Kidney tubule cell (primary cell): ENCODE measurements at regions not wholly inside any gene's neighbourhood (a gene's known extent, or its start where the extent isn't known, plus 50 kb on each side); places are given as distances from the start of the nearest gene placed in this dataset.
A peak's percentile ranks its signal among the peaks of the same experiment; 100 is the strongest.

ENCODE experiments used
- DNase-seq: peaks from one replicate; pipeline ENCODE4 v3.0.0-alpha.2; 2018; ENCODE audit warnings: low spot score

DNA sequence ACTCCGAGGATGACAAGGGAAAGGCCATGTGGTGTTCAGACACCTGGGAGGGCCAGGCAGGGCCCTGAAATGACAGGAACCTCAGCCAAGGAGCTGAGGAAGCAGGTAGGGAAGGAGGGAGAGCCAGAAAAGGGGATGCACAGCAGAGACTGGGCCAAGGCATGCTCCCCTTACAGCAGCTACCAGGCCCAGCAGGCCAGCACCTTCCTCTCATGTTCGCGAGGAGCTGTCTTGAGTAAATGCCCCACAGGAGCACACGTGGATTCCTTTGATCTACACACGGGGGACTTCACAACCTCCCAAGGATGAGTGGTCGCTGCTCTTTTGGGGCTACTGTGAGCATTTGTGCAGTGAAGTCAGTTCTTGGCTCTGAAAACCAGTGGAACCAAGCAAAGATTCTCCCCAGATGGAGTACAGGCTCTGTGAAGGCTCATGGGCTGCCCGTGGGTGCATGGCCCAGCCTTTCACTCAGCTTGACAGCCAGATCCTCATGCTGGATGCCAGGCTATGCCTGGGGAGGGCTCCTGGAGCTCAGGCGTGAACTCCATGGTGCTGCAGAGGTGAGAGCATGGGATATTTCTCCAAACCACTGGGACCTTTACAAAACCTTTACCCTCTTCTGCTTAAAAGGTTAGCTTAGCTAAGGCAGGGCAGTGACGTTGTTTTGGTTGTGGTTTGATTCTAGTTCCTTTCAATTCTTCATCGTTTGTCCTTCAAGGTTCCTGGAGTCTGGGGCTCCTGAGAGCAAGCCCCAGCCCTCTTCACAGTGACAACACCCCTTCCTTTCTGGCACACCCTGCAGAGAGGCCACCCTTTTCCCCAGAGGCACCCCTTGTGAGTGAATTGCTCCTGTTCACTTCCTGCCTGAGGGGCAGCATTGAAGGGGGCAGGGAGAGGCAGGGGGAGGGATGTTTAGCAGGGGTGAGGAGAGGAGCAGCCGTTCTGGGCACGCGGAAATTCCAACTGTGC lies 74.2 kb upstream of the ZPBP start:
- no peak for DNase-seq

- no peak for DNase-seq
Measured at GRCh38 chr7:50164559-50165170, 71.6 kb upstream of the ZPBP start.

DNA sequence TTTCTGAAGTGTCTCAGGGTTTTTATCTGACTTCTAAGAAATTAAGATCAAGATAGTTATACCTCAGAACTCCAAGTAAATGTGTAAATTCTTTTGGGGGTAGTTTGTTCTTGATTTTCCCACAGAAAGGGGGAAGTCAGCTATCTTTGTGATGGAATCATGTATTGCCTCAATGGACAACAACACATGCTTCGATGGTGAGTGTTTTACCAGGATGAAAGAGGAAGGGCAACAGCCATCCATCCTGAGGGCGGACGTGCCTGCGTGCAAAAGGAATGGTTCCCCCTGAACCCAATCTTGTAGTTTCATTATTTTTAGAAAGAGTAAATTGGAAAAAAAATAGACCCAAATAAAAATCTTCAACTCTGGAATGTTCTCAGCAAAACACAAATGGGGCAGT lies 67.2 kb upstream of the ZPBP start:
- DNase-seq = no peak

- no peak for DNase-seq
Measured at GRCh38 chr7:50159154-50159553, 66.1 kb upstream of the ZPBP start.

GRCh38 chr7:50156706-50157105 lies 63.7 kb upstream of the ZPBP start:
- DNase-seq = no peak

DNA sequence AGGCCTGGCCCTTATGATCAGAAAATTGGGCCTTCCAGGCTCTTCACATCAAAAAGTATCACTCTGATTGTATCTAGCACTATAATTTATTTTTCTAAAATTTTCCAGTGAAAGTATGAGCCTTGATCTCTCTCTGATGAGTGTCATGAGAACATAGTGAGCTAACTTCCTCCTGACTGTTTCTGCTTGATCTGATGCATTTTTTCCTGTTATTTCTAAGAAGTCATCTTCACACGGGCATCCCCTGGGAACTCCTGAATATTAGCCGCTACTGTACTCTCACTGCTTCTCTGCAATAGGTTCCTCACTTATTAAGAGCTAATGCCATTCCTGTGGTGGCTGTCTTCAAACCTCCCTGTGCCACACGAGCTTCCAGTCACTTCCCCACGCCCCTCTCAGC lies 63.1 kb upstream of the ZPBP start:
- no peak for DNase-seq

- DNase-seq = no peak
Measured at GRCh38 chr7:50155755-50156154, 62.7 kb upstream of the ZPBP start.

GRCh38 chr7:50153995-50154394 lies 60.9 kb upstream of the ZPBP start:
- no peak for DNase-seq

DNA sequence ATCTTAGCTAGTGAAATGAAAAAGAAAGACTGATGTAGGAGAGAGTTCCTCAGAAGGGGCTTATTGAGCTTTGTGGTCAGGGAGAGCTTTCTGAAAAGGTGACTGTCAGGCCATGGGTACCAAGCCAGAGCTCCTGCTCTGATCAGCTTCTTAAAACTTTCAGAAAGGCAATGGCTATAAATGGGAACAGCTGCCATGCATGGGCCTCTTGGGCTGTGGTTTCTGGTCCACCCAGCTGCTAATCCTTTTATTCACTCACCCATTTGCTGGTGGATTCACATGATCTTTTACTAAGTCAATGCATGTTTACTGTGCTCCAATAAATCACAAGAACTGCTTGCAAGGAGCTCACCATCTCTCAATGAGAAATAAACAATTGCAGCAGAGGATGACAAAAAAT lies 60.1 kb upstream of the ZPBP start:
- no peak for DNase-seq

DNA sequence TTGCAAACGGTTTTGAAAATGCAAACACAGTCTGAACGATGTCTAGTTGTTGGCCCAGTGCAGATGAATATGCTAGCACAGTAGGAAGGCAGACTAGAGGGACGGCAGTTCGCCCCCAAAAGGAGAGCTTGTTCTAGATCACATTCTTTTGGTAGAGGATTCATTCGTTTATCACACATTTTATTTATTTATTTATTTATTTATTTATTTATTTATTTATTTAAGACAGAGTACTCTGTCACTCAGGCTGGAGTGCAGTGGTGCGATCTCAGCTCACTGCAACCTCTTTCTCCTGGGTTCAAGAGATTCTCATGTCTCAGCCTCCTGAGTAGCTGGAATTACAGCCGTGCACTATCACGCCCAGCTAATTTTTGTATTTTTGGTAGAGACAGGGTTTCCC lies 59.4 kb upstream of the ZPBP start:
- no peak for DNase-seq

DNA sequence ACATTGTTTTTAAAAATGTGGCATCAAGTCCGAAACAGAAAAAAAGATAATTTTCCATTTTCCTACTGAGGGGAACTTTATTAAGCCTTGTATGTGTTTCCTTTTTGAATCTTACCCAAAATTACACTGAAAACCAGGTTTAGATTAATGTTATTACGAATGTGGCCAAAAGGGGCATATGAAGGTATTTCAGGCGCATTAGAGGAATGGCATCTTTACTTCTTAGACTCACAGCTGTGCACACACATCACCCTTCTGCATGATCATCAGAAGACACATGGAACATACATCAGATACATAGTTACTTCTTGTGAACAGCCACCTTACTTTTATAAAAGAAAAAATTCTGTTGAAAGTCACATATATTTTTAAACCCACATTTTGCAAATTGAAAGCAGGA lies 58.6 kb upstream of the ZPBP start:
- no peak for DNase-seq

GRCh38 chr7:50151001-50151400 lies 58.0 kb upstream of the ZPBP start:
- DNase-seq = no peak

- DNase-seq = no peak
Measured at GRCh38 chr7:50149369-50149768, 56.3 kb upstream of the ZPBP start.

DNA sequence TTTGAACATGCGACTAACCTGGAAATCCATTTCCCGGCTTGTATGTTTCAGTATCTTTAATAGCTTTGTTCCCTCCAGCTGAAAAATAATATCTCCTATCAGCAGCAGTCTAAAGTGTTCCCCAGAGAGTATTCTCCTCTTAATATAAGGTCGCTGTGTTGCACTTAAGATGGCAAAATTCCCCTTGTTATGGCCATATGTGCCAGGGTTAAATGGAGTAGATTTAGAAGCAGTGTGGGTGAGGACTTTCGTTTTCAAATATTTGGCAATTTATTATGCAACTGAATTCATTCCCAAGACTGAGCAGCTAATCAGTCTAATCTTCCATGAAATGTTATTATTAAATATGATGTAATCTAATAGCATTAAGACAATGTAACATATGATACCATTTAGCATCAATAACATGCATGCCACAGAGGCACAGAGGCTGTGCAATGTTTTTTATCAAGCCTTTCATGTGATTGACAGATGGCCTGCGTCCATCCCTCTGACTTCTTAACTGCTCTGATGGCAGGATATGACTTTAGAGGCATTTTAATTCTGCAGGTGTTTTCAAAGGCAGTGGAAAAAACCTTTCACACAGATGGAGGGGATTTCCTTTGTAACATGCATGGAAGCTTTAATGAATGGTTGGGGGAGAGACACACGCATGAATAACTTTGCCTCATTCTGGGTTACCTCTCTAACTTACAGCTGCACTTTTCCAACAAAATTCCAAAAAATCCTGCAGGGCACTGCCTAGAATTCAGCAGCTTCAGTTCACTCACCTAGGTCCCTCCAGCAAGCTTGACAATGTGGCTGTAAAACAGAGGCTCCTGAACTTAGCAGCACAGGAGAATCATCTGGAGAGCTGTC lies 55.1 kb upstream of the ZPBP start:
- DNase-seq = no peak

DNA sequence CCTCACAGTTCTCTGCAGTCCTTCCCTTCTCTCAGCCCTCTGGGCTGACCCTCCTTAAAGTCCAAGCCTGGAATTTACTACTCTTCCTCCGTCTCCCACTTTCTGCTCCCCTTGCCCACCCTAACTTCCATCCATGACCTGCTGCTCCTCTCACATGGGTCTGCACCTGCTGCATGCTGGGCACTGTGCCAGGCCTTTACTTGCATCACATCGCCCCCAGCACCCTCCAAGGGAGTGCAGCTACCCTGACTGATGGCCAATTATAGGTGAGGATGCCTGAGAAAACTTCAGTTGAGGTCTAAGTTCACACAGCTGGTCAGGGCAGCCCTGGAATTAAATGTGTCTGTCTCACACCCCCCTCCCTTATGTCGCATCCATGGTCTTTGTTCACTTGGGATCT lies 53.6 kb upstream of the ZPBP start:
- DNase-seq = no peak

GRCh38 chr7:50145801-50146338 lies 52.8 kb upstream of the ZPBP start:
- no peak for DNase-seq

DNA sequence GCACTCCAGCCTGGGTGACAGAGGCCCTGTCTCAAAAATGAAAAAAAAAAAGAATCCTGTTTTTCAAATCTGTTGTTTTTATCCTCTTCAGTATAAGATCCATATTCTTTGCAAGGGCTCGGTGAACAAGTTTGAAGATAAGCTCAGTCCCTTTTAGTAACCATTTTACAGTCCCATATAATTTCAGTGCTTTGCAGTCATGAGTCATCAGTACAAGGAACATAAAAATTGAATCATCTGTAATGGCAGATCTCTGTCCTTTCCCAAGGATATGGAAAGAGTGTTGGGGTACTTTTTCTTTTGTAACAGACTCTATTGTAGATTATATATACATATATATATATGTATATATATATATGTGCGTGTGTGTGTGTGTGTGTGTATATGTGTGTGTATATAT lies 52.2 kb upstream of the ZPBP start:
- DNase-seq = peak; percentile 12
